Subcutaneous abdominal adipose tissue (tissue), 5 donors: ENCODE measurements at regions not wholly inside any gene's neighbourhood (a gene's known extent, or its start where the extent isn't known, plus 50 kb on each side); places are given as distances from the start of the nearest gene placed in this dataset.

Source experiments
- H3K27ac ChIP-seq: one replicate; pipeline ENCODE4 v1.7.0; 2013; ENCODE audit warnings: low read depth, mild to moderate bottlenecking, inconsistent platforms, low read length, moderate library complexity
- H3K27me3 ChIP-seq, 5 donors: one replicate each; pipeline ENCODE4 v1.7.0; 2013; ENCODE audit warnings: low read length in 5 of 5, inconsistent platforms in 1 of 5; ENCODE audit not compliant: control insufficient read depth in 5 of 5, insufficient read depth in 4 of 5
- H3K36me3 ChIP-seq, 5 donors: one replicate each; pipeline ENCODE4 v1.7.0; 2013; ENCODE audit warnings: low read length in 5 of 5; ENCODE audit not compliant: control insufficient read depth in 5 of 5, insufficient read depth in 5 of 5
- H3K4me1 ChIP-seq, 5 donors: one replicate each; pipeline ENCODE4 v1.7.0; 2013; ENCODE audit warnings: low read length in 5 of 5, mild to moderate bottlenecking in 3 of 5, moderate library complexity in 1 of 5; ENCODE audit not compliant: control insufficient read depth in 5 of 5, insufficient read depth in 5 of 5
- H3K4me3 ChIP-seq, 5 donors: one replicate each; pipeline ENCODE4 v1.7.0; 2013; ENCODE audit warnings: low read length in 5 of 5, low read depth in 1 of 5
- H3K9ac ChIP-seq, 5 donors: one replicate each; pipeline ENCODE4 v1.7.0; 2013; ENCODE audit warnings: low read length in 5 of 5, mild to moderate bottlenecking in 4 of 5, moderate library complexity in 3 of 5
- H3K9me3 ChIP-seq, 5 donors: one replicate each; pipeline ENCODE4 v1.7.0; 2013; ENCODE audit warnings: low read length in 5 of 5; ENCODE audit not compliant: control insufficient read depth in 5 of 5
- donor health status: healthy.
- donor health status: healthy.
- donor health status: healthy.
- donor health status: healthy.
- donor health status: healthy.

- Histone ChIP-seq H3K36me3 (no peaks in the 10 kb centered on the region), H3K9me3 (no peaks in the 10 kb centered on the region), H3K4me3 (no peak overlapping the region), H3K4me1 (no peaks in the 10 kb centered on the region), H3K27me3 (no peaks in the 10 kb centered on the region), H3K27ac (no peak overlapping the region), H3K9ac (no peak overlapping the region)
These were observed 476.4 kb downstream of the KDM4C start for GRCh38 chr9:7234144-7234543.

- no peak overlapping the region for H3K27ac ChIP-seq
- no peak overlapping the region for H3K9ac ChIP-seq
- no peaks in the 10 kb centered on the region for H3K36me3 ChIP-seq
- no peak overlapping the region for H3K4me3 ChIP-seq
- no peaks in the 10 kb centered on the region for H3K9me3 ChIP-seq
- H3K4me1 ChIP-seq = no peaks in the 10 kb centered on the region
- peaks cover 0 to 9% (median 0%) of the 10 kb centered on the region in 5 donors for H3K27me3 ChIP-seq
These were observed 471.8 kb downstream of the KDM4C start for GRCh38 chr9:7229571-7229970.

- no peak overlapping the region for H3K4me3 ChIP-seq
- H3K4me1 ChIP-seq = no peaks in the 10 kb centered on the region
- no peak overlapping the region for H3K27ac ChIP-seq
- no peaks in the 10 kb centered on the region for H3K36me3 ChIP-seq
- no peaks in the 10 kb centered on the region for H3K9me3 ChIP-seq
- H3K9ac ChIP-seq = no peak overlapping the region
- peaks cover 0 to 9% (median 0%) of the 10 kb centered on the region in 5 donors for H3K27me3 ChIP-seq
These were observed 471.0 kb downstream of the KDM4C start for GRCh38 chr9:7228726-7229125.

GRCh38 chr9:7227951-7228350 lies 470.2 kb downstream of the KDM4C start:
- Histone ChIP-seq H3K9me3 (no peaks in the 10 kb centered on the region), H3K27me3 (peaks cover 0 to 9% (median 0%) of the 10 kb centered on the region in 5 donors), H3K4me3 (no peak overlapping the region), H3K9ac (no peak overlapping the region), H3K4me1 (no peaks in the 10 kb centered on the region), H3K27ac (no peak overlapping the region), H3K36me3 (no peaks in the 10 kb centered on the region)

GRCh38 chr9:7226007-7226640 lies 468.4 kb downstream of the KDM4C start:
- no peak overlapping the region for H3K4me3 ChIP-seq
- peaks cover 0 to 9% (median 0%) of the 10 kb centered on the region in 5 donors for H3K27me3 ChIP-seq
- H3K9ac ChIP-seq = no peak overlapping the region
- no peaks in the 10 kb centered on the region for H3K36me3 ChIP-seq
- H3K27ac ChIP-seq = no peak overlapping the region
- no peaks in the 10 kb centered on the region for H3K9me3 ChIP-seq
- H3K4me1 ChIP-seq = no peaks in the 10 kb centered on the region
